ENCODE measurements at regions not wholly inside any gene's neighbourhood (a gene's known extent, or its start where the extent isn't known, plus 50 kb on each side); places are given as distances from the start of the nearest gene placed in this dataset.

DNA sequence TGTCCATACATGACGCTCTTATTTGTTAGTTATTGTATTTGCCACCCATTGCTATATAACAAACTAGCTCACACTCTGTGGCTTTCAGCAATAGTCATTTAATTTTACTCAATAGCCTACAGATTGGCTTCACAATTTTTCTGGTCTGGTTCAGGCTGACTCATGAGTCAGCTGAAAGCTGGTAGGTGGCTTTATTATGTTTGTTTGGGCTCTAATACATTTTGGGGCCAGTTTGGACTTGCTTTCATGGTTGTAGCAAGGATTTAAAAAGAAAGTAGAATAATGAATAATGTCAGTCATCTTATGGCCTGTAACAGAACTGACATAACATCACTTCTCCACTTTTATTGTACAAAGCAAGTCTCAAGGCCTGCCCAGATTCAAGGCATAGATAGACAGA, 338.7 kb downstream of the LRRIQ3 start:
- 88 to 93% methylated on average over 1 of the region's 1 CpG for WGBS, 2 donors
- Histone ChIP-seq H3K9me3 (peaks cover 0 to 2% (median 0%) of the 10 kb centered on the region in 11 donors), H3K27me3 (no peaks in the 10 kb centered on the region), H3K36me3 (no peaks in the 10 kb centered on the region), H3K4me3 (no peak overlapping the region), H3K27ac (no peak overlapping the region), H3K4me1 (no peaks in the 10 kb centered on the region)
- DNase-seq, result no peak
- intact Hi-C loops (cut with DNase I), result no loop called here
- TF ChIP-seq, protein P1, sequence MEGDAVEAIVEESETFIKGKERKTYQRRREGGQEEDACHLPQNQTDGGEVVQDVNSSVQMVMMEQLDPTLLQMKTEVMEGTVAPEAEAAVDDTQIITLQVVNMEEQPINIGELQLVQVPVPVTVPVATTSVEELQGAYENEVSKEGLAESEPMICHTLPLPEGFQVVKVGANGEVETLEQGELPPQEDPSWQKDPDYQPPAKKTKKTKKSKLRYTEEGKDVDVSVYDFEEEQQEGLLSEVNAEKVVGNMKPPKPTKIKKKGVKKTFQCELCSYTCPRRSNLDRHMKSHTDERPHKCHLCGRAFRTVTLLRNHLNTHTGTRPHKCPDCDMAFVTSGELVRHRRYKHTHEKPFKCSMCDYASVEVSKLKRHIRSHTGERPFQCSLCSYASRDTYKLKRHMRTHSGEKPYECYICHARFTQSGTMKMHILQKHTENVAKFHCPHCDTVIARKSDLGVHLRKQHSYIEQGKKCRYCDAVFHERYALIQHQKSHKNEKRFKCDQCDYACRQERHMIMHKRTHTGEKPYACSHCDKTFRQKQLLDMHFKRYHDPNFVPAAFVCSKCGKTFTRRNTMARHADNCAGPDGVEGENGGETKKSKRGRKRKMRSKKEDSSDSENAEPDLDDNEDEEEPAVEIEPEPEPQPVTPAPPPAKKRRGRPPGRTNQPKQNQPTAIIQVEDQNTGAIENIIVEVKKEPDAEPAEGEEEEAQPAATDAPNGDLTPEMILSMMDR (IDR thresholded peaks at IDR 0.05), result no peak
- no peak for ATAC-seq

DNA sequence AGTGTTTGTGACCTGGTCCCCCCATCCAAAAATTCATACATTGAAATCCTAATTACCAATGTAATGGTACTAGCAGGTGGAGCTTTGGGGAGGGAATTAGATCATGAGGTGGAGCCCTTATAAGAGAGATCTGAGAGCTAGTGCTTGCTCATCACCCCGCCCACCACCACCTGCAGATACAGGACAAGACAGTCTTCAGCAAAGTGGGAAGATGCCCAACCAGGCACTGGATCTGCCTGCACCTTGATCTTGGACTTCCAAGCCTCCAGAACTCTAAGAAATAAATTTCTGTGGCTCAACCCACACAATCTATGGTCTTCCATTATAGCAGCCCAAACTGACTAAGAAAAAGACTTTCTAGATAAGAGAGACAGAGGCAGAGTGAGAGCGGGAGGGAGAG, 343.4 kb downstream of the LRRIQ3 start:
- no peaks in the 10 kb centered on the region for H3K36me3 ChIP-seq
- intact Hi-C loops (cut with DNase I), result no loop called here
- no peak overlapping the region for H3K27ac ChIP-seq
- H3K4me3 ChIP-seq, result no peak overlapping the region
- no peaks in the 10 kb centered on the region for H3K4me1 ChIP-seq
- TF ChIP-seq, protein P1 (IDR thresholded peaks at IDR 0.05), result no peak
- DNase-seq (no peak), ATAC-seq (no peak)
- H3K27me3 ChIP-seq, result no peaks in the 10 kb centered on the region
- no peaks in the 10 kb centered on the region for H3K9me3 ChIP-seq
- 71 to 76% methylated on average over 2 of the region's 2 CpGs for WGBS, 2 donors

DNA sequence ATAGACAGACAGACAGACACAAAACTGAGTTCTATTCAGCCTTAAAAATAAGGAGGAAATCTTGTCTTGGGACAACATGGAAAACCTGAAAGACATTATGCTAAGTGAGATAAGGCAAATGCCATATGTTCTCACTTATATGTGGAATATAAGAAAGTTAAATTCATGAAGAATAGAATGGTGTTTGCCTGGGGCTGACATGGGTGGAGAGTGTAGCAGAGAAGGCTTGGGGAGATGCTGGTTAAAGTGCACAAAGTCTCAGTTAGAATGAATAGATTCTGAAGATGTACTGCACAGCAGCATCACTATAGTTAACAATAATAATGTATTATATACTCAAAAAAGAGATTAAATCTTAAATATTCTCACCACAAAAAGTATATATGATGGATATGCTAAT, 355.5 kb downstream of the LRRIQ3 start:
- ATAC-seq (no peak), DNase-seq (no peak)
- intact Hi-C loops (cut with DNase I), result no loop called here
- TF ChIP-seq, protein P1 (IDR thresholded peaks at IDR 0.05), result no peak
- H3K27me3 ChIP-seq, result no peaks in the 10 kb centered on the region
- H3K4me3 ChIP-seq, result no peak overlapping the region
- peaks cover 0 to 3% (median 0%) of the 10 kb centered on the region in 11 donors for H3K9me3 ChIP-seq
- H3K27ac ChIP-seq, result no peak overlapping the region
- H3K36me3 ChIP-seq, result no peaks in the 10 kb centered on the region
- H3K4me1 ChIP-seq, result no peaks in the 10 kb centered on the region

DNA sequence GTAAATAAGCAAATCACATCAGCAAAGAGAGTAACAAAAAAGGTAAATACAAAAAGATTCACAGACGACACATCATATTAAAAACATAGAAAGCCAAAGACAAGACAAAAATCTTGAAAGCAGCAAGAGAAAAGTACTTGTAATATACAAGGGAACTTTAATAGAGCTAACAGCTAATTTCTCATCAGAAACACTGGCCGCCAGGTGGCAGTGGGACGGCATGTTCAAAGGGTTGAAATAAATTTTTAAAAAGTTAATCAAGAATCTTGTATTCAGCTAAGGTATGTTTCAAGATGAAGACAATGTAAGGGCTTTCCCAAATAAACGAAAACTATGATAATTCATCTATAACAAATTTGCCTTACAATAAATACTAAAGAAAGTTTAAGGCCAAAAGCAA, 358.1 kb downstream of the LRRIQ3 start:
- H3K9me3 ChIP-seq, result peaks cover 0 to 3% (median 0%) of the 10 kb centered on the region in 11 donors
- ATAC-seq, result no peak
- no peaks in the 10 kb centered on the region for H3K27me3 ChIP-seq
- intact Hi-C loops (cut with DNase I), result no loop called here
- TF ChIP-seq, protein P1 (IDR thresholded peaks at IDR 0.05), result peak in 3 of 9 donors; percentile 21 to 25 (median 23)
- no peaks in the 10 kb centered on the region for H3K36me3 ChIP-seq
- H3K27ac ChIP-seq, result no peak overlapping the region
- H3K4me3 ChIP-seq, result no peak overlapping the region
- no peaks in the 10 kb centered on the region for H3K4me1 ChIP-seq
- DNase-seq, result no peak
- 44 to 47% methylated on average over 4 of the region's 4 CpGs for WGBS, 2 donors
